Stomach (tissue), 4 donors: ENCODE measurements at regions not wholly inside any gene's neighbourhood (a gene's known extent, or its start where the extent isn't known, plus 50 kb on each side); places are given as distances from the start of the nearest gene placed in this dataset.

Experiments
- CTCF ChIP-seq, 7 experiments: fragments of 450-650 bp in 4 of 7; fragments of 200-600 bp in 3 of 7; sonication (generic) in 3 of 7; IDR thresholded peaks; one replicate each; pipeline ENCODE4 v1.5.1; 2016 to 2019; ENCODE audit warnings: antibody characterized with exemption in 7 of 7, control low read depth in 2 of 7, mild to moderate bottlenecking in 1 of 7
- POLR2A ChIP-seq, 4 donors: fragments of 450-650 bp; IDR thresholded peaks; one replicate each; pipeline ENCODE4 v1.6.1; 2016; ENCODE audit warnings: antibody characterized with exemption in 4 of 4, control low read depth in 2 of 4, mild to moderate bottlenecking in 1 of 4, moderate library complexity in 1 of 4
- POLR2AphosphoS5 ChIP-seq, 3 donors: sonication (generic); formaldehyde crosslinking; IDR thresholded peaks; one replicate each; pipeline ENCODE4 v1.6.1; 2016; ENCODE audit warnings: antibody characterized with exemption in 3 of 3

DNA sequence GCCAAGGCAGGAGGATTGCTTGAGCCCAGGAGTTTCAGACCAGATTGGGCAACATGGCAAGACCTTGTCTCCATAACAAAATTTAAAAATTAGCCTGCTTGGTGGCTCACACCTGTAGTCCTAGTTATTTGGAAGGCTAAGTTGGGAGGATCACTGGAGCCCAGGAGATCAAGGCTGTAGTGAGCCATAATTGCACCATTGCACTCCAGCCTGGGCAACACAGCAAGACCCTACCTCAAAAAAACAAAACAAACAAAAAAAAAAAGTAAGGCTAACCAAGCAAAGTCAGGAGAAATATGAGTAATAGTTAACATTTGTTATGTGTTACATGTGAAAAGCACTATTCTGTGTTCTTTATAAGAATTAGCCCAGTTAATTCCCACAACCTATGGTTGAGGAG, 74.7 kb downstream of the FOXB2 start:
- TF ChIP-seq CTCF (IDR thresholded peaks at IDR 0.05) (no peak), POLR2A (IDR thresholded peaks at IDR 0.05) (no peak), POLR2AphosphoS5 (IDR thresholded peaks at IDR 0.05) (no peak)
